ENCODE measurements at regions not wholly inside any gene's neighbourhood (a gene's known extent, or its start where the extent isn't known, plus 50 kb on each side); places are given as distances from the start of the nearest gene placed in this dataset.
"Not testable (repeated sequence)": the region's sequence is repeated elsewhere in the genome, so short reads cannot be mapped to it uniquely, and the experiment has no call there.

GRCh38 chr9:119924736-119925135 lies 555.5 kb upstream of the BRINP1 start:
- no peak for DNase-seq (ENCODE audit: low spot score)

GRCh38 chr9:119917175-119917574 lies 547.9 kb upstream of the BRINP1 start:
- DNase-seq (ENCODE audit: low spot score), result no peak

- no peak for DNase-seq (ENCODE audit: low spot score)
Measured at GRCh38 chr9:119907056-119907455, 537.8 kb upstream of the BRINP1 start.

- DNase-seq (ENCODE audit: low spot score), result no peak
Measured at GRCh38 chr9:119905724-119906123, 536.5 kb upstream of the BRINP1 start.

DNA sequence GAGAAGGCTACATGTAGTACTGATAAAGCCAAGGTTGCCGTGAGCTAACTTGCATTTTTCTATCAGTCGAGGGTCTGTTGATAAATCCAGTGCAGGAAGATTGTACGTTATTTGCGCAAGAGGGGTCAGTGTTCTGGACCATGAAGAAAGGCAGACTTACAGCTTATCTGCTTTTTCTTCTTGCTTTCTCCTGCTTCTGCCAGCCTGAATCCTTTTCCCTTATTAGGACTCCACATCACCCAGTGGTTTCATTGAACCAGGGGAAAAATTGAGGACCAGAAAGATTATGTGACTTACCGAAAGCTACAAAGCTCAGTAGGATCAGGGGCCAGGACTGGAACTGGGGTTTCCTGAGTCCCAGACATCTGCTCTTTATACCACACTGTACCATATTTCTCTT lies 534.6 kb upstream of the BRINP1 start:
- no peak for DNase-seq (ENCODE audit: low spot score)

GRCh38 chr9:119902611-119903010 lies 533.4 kb upstream of the BRINP1 start:
- DNase-seq (ENCODE audit: low spot score), result no peak

GRCh38 chr9:119898316-119898715 lies 529.1 kb upstream of the BRINP1 start:
- DNase-seq (ENCODE audit: low spot score), result no peak

GRCh38 chr9:119884438-119884837 lies 515.2 kb upstream of the BRINP1 start:
- DNase-seq (ENCODE audit: low spot score), result no peak

DNA sequence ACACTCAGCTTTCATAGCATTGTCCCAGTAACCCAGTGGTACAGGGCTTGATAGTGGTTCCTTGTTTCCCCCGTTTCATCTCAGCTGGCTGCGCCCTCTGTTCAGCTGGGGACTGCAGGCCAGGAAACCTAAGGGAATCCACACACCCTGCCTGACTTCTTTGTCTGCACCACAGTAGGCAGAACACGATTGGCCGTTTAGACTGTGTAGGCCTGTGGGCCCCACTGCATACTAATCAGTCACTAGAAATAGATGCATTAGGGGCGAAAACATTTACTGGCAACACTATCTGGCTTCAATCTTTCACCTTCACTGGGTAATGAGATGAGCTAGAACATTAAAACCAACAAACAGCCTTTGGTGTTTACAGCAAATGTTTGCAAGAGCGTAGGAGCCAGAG lies 512.7 kb upstream of the BRINP1 start:
- no peak for DNase-seq (ENCODE audit: low spot score)

- no peak for DNase-seq (ENCODE audit: low spot score)
Measured at GRCh38 chr9:119880361-119880760, 511.1 kb upstream of the BRINP1 start.

DNA sequence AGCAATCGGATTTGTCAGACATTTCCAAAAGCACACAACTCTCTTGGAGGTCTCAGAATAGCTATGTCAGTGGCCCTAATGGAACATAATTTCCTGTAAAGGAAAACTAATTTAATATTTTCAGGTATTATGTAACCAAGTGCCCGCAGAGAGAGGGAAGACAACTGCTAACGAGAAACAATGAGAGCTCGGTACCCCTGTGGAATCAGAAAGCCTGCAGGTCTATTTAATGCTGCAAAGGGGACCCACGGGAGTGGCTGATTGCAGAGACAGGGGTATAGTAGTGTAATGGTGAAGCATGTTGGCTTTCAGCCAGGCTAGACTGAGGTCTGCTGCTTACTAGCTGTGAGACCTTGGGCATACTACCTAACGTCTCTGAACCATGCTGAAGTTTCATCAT lies 508.1 kb upstream of the BRINP1 start:
- DNase-seq (ENCODE audit: low spot score), result no peak

DNA sequence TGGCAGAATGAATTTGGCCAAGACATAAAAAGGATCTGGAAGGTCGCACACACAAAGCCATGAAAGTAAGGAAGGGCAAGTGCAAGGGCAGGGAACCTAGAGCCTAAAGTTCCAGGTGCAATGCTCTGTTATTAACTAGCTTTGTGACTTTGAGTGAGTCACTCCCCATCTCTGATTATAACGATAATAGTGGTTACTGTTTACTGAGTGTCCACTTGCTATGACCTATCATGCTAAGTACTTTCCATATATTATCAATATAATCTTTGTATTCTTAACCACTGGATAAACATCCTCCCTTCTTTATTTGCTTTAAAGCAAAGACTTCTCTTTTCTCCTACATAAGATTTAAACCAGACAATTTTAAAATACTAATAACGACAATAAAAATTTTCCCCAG lies 504.6 kb upstream of the BRINP1 start:
- DNase-seq (ENCODE audit: low spot score), result no peak

DNA sequence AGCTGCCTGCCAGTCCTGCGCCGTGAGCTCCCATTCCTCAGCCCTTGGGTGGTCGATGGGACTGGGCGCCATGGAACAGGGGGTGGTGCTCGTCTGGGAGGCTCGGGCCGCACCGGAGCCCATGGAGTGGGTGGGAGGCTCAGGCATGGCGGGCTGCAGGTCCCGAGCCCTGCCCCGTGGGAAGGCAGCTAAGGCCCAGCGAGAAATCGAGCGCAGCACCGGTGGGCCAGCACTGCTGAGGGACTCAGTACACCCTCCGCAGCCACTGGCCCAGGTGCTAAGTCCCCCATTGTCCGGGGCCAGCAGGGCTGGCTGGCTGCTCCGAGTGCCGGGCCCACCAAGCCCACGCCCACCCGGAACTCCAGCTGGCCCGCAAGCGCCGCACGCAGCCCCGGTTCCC lies 501.0 kb upstream of the BRINP1 start:
- DNase-seq (ENCODE audit: low spot score), result not testable (repeated sequence)

DNA sequence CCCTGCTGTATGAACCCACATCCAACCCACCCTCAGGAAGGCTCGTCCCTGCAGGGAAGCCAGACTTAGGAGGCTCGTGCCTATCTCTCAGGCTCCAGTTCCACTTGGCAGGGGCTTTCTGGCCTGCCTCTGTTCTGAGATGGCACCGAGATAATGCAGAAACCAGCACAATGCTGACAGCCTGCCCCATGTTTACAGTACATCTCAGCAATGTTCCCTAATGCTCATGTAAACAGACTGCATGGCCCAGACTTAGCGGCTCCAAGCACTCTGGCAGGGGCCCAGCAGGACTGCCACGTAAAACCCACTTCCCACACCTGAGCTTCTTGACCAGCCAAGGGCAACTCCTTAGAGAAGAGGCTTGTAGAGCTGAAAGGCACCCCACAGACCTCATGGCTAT lies 499.5 kb upstream of the BRINP1 start:
- DNase-seq (ENCODE audit: low spot score), result peak; percentile 18

DNA sequence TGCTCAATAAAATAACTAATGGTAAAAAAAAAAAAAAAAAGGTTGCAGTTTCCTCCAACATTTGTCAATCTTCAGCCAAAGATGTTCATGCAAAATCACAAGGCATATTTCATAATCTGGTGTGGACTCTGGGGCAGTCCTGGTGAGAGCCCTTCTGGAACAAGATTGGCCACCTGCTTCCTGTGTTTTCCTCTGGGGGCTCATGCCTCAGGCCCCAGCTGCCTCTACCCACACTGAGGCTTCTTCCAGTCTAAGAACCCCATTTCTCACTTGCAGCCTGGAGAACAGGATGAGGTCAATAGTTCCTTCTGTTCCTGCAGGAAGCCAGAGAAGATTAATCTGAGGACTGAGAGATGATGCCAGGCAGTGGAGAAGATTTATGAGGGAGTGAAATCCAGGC lies 492.6 kb upstream of the BRINP1 start:
- no peak for DNase-seq (ENCODE audit: low spot score)

- no peak for DNase-seq (ENCODE audit: low spot score)
Measured at GRCh38 chr9:119859128-119859527, 489.9 kb upstream of the BRINP1 start.

- no peak for DNase-seq (ENCODE audit: low spot score)
Measured at GRCh38 chr9:119853126-119853525, 483.9 kb upstream of the BRINP1 start.

DNA sequence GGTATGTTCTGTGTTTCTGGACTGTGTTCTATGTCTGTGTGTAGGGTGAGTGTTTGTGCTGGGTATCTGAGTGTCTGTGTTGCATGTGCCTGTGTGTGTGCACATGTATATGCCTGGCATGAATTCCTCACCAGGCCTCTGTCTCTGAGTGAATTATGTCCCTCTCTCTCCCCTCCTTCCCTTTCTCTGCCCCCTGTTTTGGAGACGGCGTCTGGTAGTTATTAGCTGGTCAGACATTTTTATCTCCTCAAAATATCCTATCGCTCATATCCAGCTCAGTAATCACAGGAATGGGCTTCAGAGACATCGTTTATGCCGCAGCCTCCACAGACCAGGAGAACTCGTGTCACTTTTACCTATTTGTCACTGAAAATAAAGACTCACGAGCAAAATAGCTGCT lies 483.2 kb upstream of the BRINP1 start:
- DNase-seq (ENCODE audit: low spot score), result no peak

- DNase-seq (ENCODE audit: low spot score), result no peak
Measured at GRCh38 chr9:119844431-119844830, 475.2 kb upstream of the BRINP1 start.

DNA sequence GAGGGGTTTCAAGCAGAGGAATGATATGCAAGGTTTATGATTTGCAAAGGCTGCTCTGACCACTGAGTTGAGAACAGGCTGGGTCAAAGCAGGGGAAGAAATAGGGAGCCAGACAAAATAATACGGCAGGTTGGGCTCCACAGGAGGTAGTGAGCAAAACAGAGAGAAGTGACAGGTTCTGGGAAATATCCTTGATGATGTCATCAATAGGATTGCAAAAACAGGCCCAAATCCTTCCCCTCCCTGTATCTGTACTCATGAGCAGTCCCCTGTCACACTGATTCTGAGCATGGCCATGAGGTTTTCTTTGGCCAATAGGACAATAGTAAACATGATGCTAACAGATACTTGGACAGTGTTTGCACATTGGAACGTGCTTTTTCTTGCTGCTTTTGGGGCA lies 471.8 kb upstream of the BRINP1 start:
- DNase-seq (ENCODE audit: low spot score), result no peak

GRCh38 chr9:119839888-119840287 lies 470.7 kb upstream of the BRINP1 start:
- no peak for DNase-seq (ENCODE audit: low spot score)

GRCh38 chr9:119838210-119838609 lies 469.0 kb upstream of the BRINP1 start:
- no peak for DNase-seq (ENCODE audit: low spot score)

- no peak for DNase-seq (ENCODE audit: low spot score)
Measured at GRCh38 chr9:119836036-119836435, 466.8 kb upstream of the BRINP1 start.

DNA sequence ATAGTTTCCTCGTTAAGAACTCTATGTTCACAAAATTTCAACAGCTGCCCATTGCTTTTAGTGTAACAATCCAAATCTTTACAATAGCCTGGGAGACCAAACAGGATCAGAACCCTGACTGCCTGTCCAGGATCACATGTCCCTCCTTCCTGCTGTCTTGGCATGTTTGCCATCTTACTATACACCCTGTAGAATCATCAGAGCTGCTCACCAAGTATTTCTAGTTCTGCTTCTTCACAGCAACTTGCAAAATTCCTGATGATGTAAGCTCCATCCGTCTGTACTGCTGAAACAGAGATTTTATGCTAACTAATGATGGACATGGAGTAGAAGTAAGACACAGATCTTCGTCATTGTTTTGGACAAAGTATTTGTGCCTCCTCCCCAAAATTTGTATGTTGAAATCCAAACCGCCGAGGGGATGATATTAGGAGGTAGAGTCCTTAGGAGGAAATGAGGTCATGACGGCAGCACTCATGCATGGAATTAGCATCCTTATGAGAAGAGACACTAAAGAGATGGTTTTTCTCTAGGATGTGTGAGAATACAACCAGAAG lies 464.9 kb upstream of the BRINP1 start:
- no peak for DNase-seq (ENCODE audit: low spot score)

DNA sequence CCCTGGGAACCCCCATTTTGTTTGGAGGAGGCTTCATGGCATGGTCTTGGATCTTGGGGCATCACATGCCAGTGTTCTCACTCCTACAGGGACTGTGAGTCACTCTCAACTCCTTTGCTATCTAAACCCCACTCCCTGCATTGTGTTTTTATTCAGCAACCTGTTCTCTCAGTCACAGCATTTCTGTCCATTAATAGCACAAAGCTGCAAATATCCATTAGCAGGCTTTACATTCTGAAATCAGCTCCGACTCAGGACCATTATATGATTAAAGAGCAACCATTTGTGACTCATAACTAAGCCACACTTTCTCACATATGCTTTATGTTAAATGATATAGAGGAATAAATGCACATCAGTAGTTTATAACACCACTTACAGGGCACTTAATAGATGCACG lies 462.1 kb upstream of the BRINP1 start:
- no peak for DNase-seq (ENCODE audit: low spot score)
